GM23338 (cell line): ENCODE measurements at regions not wholly inside any gene's neighbourhood (a gene's known extent, or its start where the extent isn't known, plus 50 kb on each side); places are given as distances from the start of the nearest gene placed in this dataset.

Experiments used
- ATAC-seq: fragments of 200-7000 bp; cut with Tn5 transposase; 3 replicates; pipeline ENCODE4 v1.9.1; 2020
- DNase-seq: peaks from one replicate; pipeline ENCODE4 v3.0.0-alpha.2; 2015; ENCODE audit warnings: low spot score
- H2AFZ ChIP-seq: fragments of 200-600 bp; sonication (generic); 2 replicates; pipeline ENCODE4 v1.8.0; 2016; ENCODE audit warnings: antibody characterized with exemption, mild to moderate bottlenecking, moderate library complexity
- H3F3A ChIP-seq: fragments of 200-600 bp; sonication (generic); replicated peaks from 2 replicates; pipeline ENCODE4 v1.8.0; 2017; ENCODE audit warnings: antibody characterized with exemption, mixed run types, low read depth
- H3K27ac ChIP-seq: fragments of 200-600 bp; sonication (generic); 2 replicates; pipeline ENCODE4 v1.6.1; 2016; ENCODE audit warnings: low read depth
- H3K27me3 ChIP-seq: fragments of 200-600 bp; sonication (generic); 2 replicates; pipeline ENCODE4 v1.8.0; 2016; ENCODE audit warnings: mild to moderate bottlenecking, mixed run types, moderate library complexity; ENCODE audit not compliant: insufficient read depth
- H3K36me3 ChIP-seq: fragments of 200-600 bp; sonication (generic); 2 replicates; pipeline ENCODE4 v1.8.0; 2016; ENCODE audit warnings: mild to moderate bottlenecking; ENCODE audit not compliant: insufficient read depth
- H3K4me1 ChIP-seq: fragments of 200-600 bp; sonication (generic); 2 replicates; pipeline ENCODE4 v1.8.0; 2016; ENCODE audit warnings: mild to moderate bottlenecking, moderate library complexity; ENCODE audit not compliant: insufficient read depth
- H3K4me2 ChIP-seq: fragments of 200-600 bp; sonication (generic); 2 replicates; pipeline ENCODE4 v1.7.1; 2017; ENCODE audit warnings: mixed run types
- H3K4me3 ChIP-seq: fragments of 200-600 bp; sonication (generic); 2 replicates; pipeline ENCODE4 v1.6.1; 2016; ENCODE audit warnings: mixed run types
- H3K79me2 ChIP-seq: fragments of 200-600 bp; sonication (generic); replicated peaks from 2 replicates; pipeline ENCODE4 v1.8.0; 2017; ENCODE audit warnings: mild to moderate bottlenecking; ENCODE audit not compliant: insufficient read depth
- H3K9me2 ChIP-seq: fragments of 200-600 bp; sonication (generic); 2 replicates; pipeline ENCODE4 v1.8.0; 2017; ENCODE audit not compliant: insufficient read depth
- H4K20me1 ChIP-seq: fragments of 200-600 bp; sonication (generic); replicated peaks from 2 replicates; pipeline ENCODE4 v1.8.0; 2017; ENCODE audit warnings: mild to moderate bottlenecking; ENCODE audit not compliant: insufficient read depth
- H3K27ac Mint-ChIP-seq: 2 replicates; pipeline ENCODE4 v1.8.0; 2020; ENCODE audit warnings: inconsistent platforms, mild to moderate bottlenecking, moderate library complexity, mixed read lengths
- H3K27me3 Mint-ChIP-seq: 3 replicates; pipeline ENCODE4 v1.8.0; 2022; ENCODE audit warnings: low read depth, mild to moderate bottlenecking, moderate library complexity, mixed read lengths, inconsistent platforms; ENCODE audit not compliant: insufficient read depth, poor library complexity
- H3K36me3 Mint-ChIP-seq: 3 replicates; pipeline ENCODE4 v1.8.0; 2021; ENCODE audit warnings: low read depth, mild to moderate bottlenecking, inconsistent platforms, moderate library complexity, mixed read lengths
- H3K4me1 Mint-ChIP-seq: 3 replicates; pipeline ENCODE4 v1.8.0; 2020; ENCODE audit warnings: mild to moderate bottlenecking, inconsistent platforms, mixed read lengths
- H3K4me3 Mint-ChIP-seq: 3 replicates; pipeline ENCODE4 v1.8.0; 2021; ENCODE audit warnings: moderate library complexity, mild to moderate bottlenecking, inconsistent platforms, mixed read lengths
- H3K9me3 Mint-ChIP-seq: 3 replicates; pipeline ENCODE4 v1.8.0; 2020; ENCODE audit warnings: moderate library complexity, mild to moderate bottlenecking, inconsistent platforms, mixed read lengths
- EZH2 ChIP-seq: fragments of 200-600 bp; sonication (generic); IDR thresholded peaks from one replicate; pipeline ENCODE4 v1.8.0; 2017; ENCODE audit warnings: antibody characterized with exemption, mild to moderate bottlenecking, low read depth; ENCODE audit not compliant: unreplicated experiment
- JUNB ChIP-seq: IDR thresholded peaks from one replicate; pipeline ENCODE4 v1.6.1; 2016; ENCODE audit warnings: antibody characterized with exemption; ENCODE audit not compliant: unreplicated experiment
- NANOG ChIP-seq: IDR thresholded peaks from 2 replicates; pipeline ENCODE4 v1.6.1; 2016; ENCODE audit warnings: antibody characterized with exemption, borderline replicate concordance
- ZNF114 ChIP-seq: fragments of 250-450 bp; sonication (Bioruptor Pico); IDR thresholded peaks from 2 replicates; pipeline ENCODE4 v1.5.0; 2020; ENCODE audit warnings: mild to moderate bottlenecking, moderate library complexity
- ZNF331 ChIP-seq: fragments of 250-450 bp; sonication (Bioruptor Pico); IDR thresholded peaks from 2 replicates; pipeline ENCODE4 v1.5.0; 2020; ENCODE audit warnings: low read depth, mild to moderate bottlenecking, moderate library complexity
- ZNF462 ChIP-seq: fragments of 250-450 bp; sonication (Bioruptor Pico); IDR thresholded peaks from 2 replicates; pipeline ENCODE4 v1.5.0; 2020; ENCODE audit warnings: mild to moderate bottlenecking, moderate library complexity
- TF ChIP-seq, protein P1 (sequence below), 2 experiments: fragments of 200-600 bp in 1 of 2; sonication (generic) in 1 of 2; conservative IDR thresholded peaks; 2 replicates each; pipeline versions ENCODE4 v1.5.1 to v1.6.1; 2016 to 2017; ENCODE audit warnings: antibody characterized with exemption in 2 of 2, low read depth in 2 of 2, mild to moderate bottlenecking in 2 of 2, moderate library complexity in 1 of 2

DNA sequence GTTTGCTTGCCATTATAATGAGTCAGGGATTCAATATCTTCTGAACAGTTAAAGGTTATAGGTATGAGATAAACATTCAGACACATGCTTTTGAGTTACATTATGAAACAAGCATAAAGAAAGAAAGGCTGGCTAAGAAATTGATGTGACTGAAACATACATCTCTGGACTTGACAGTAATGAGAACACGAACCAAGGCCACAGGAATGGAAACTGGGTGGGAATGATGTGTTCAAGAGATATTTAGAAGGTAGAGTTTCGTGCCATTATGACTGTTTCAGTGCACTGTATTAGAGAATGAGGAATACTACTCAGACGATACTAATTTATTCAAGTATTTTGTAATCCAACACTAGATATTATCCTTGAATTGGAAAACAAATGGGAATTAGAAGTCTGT is 332.1 kb upstream of the MAGI2 start (continued):
- TF ChIP-seq ZNF462 (CRISPR knock-in tag) = no peak
- TF ChIP-seq EZH2 = no peak
- TF ChIP-seq JUNB = no peak
- TF ChIP-seq NANOG = no peak
- TF ChIP-seq, protein P1, sequence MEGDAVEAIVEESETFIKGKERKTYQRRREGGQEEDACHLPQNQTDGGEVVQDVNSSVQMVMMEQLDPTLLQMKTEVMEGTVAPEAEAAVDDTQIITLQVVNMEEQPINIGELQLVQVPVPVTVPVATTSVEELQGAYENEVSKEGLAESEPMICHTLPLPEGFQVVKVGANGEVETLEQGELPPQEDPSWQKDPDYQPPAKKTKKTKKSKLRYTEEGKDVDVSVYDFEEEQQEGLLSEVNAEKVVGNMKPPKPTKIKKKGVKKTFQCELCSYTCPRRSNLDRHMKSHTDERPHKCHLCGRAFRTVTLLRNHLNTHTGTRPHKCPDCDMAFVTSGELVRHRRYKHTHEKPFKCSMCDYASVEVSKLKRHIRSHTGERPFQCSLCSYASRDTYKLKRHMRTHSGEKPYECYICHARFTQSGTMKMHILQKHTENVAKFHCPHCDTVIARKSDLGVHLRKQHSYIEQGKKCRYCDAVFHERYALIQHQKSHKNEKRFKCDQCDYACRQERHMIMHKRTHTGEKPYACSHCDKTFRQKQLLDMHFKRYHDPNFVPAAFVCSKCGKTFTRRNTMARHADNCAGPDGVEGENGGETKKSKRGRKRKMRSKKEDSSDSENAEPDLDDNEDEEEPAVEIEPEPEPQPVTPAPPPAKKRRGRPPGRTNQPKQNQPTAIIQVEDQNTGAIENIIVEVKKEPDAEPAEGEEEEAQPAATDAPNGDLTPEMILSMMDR (conservative IDR thresholded peaks at IDR 0.05; ENCODE audit: low read depth in 2 of 2) = no peak

DNA sequence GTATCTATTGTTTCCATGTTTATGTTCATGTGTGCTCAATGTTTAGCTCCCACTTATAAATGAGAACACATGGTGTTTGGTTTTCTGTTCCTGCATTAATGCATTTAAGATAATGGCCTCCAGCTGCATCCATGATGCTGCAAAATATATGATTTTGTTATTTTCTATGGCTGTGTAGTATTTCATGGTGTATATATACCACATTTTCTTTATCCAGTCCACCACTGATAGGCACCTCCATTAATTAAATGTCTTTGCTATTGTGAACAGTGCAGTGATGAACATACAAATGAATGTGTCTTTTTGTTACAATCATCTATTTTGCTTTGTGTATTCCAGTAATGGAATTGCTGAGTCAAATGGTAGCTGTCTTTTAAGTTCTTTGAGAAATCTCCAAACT is 329.4 kb upstream of the MAGI2 start:
- H3K9me3 Mint-ChIP-seq = no peaks in the 10 kb centered on the region
- ATAC-seq (no peak), DNase-seq (no peak)
- H3K27ac Mint-ChIP-seq = no peak overlapping the region
- Histone ChIP-seq H3K4me2 (no peak overlapping the region), H3K79me2 (no peaks in the 10 kb centered on the region), H3K27ac (no peak overlapping the region), H3K9me2 (no peaks in the 10 kb centered on the region), H3K4me1 (no peaks in the 10 kb centered on the region), H3F3A (no peaks in the 10 kb centered on the region), H3K27me3 (no peaks in the 10 kb centered on the region), H2AFZ (no peak overlapping the region), H4K20me1 (no peaks in the 10 kb centered on the region), H3K4me3 (no peak overlapping the region), H3K36me3 (no peaks in the 10 kb centered on the region)
- no peaks in the 10 kb centered on the region for H3K4me1 Mint-ChIP-seq
- no peaks in the 10 kb centered on the region for H3K27me3 Mint-ChIP-seq
- no peak overlapping the region for H3K4me3 Mint-ChIP-seq
- no peaks in the 10 kb centered on the region for H3K36me3 Mint-ChIP-seq
- TF ChIP-seq JUNB (no peak), ZNF114 (CRISPR knock-in tag) (no peak), ZNF462 (CRISPR knock-in tag) (no peak), ZNF331 (no peak)
